SKM-1 (cell line): ENCODE measurements at regions not wholly inside any gene's neighbourhood (a gene's known extent, or its start where the extent isn't known, plus 50 kb on each side); places are given as distances from the start of the nearest gene placed in this dataset.
"Not testable (repeated sequence)": the region's sequence is repeated elsewhere in the genome, so short reads cannot be mapped to it uniquely, and the experiment has no call there.

Source experiments
- DNase-seq: peaks from one replicate; lab custom pipeline; 2025; ENCODE audit not compliant: unreplicated experiment; lab: John Stamatoyannopoulos, UW

GRCh38 chr13:62850331-62850730, 1434.7 kb upstream of the PCDH20 start:
- no peak for DNase-seq

GRCh38 chr13:62847520-62847919, 1431.9 kb upstream of the PCDH20 start:
- DNase-seq, result no peak

GRCh38 chr13:62846302-62846701, 1430.7 kb upstream of the PCDH20 start:
- DNase-seq, result no peak

- no peak for DNase-seq
Observed at GRCh38 chr13:62839338-62839737, 1423.7 kb upstream of the PCDH20 start.

GRCh38 chr13:62838929-62839328, 1423.3 kb upstream of the PCDH20 start:
- DNase-seq, result no peak

GRCh38 chr13:62837895-62838294, 1422.2 kb upstream of the PCDH20 start:
- no peak for DNase-seq

- DNase-seq, result no peak
Observed at GRCh38 chr13:62829486-62829885, 1413.8 kb upstream of the PCDH20 start.

- no peak for DNase-seq
Observed at GRCh38 chr13:62799931-62800436, 1384.3 kb upstream of the PCDH20 start.

GRCh38 chr13:62799038-62799535, 1383.4 kb upstream of the PCDH20 start:
- no peak for DNase-seq

GRCh38 chr13:62793850-62794249, 1378.2 kb upstream of the PCDH20 start:
- DNase-seq, result no peak

- no peak for DNase-seq
Observed at GRCh38 chr13:62781866-62782265, 1366.2 kb upstream of the PCDH20 start.

GRCh38 chr13:62779161-62779560, 1363.5 kb upstream of the PCDH20 start:
- no peak for DNase-seq

- DNase-seq, result no peak
Observed at GRCh38 chr13:62767473-62767872, 1351.8 kb upstream of the PCDH20 start.

GRCh38 chr13:62760724-62761123, 1345.1 kb upstream of the PCDH20 start:
- no peak for DNase-seq

GRCh38 chr13:62747629-62748028, 1332.0 kb upstream of the PCDH20 start:
- no peak for DNase-seq

- DNase-seq, result no peak
Observed at GRCh38 chr13:62747152-62747551, 1331.5 kb upstream of the PCDH20 start.

- DNase-seq, result not testable (repeated sequence)
Observed at GRCh38 chr13:62729746-62730145, 1314.1 kb upstream of the PCDH20 start.

GRCh38 chr13:62721893-62722292, 1306.2 kb upstream of the PCDH20 start:
- DNase-seq, result no peak

- DNase-seq, result not testable (repeated sequence)
Observed at GRCh38 chr13:62711948-62712347, 1296.3 kb upstream of the PCDH20 start.

GRCh38 chr13:62710787-62711186, 1295.1 kb upstream of the PCDH20 start:
- DNase-seq, result no peak

GRCh38 chr13:62706048-62706447, 1290.4 kb upstream of the PCDH20 start:
- DNase-seq, result no peak

GRCh38 chr13:62704875-62705274, 1289.2 kb upstream of the PCDH20 start:
- DNase-seq, result no peak

GRCh38 chr13:62702502-62702901, 1286.9 kb upstream of the PCDH20 start:
- no peak for DNase-seq
